DOHH2 (cell line): ENCODE measurements at regions not wholly inside any gene's neighbourhood (a gene's known extent, or its start where the extent isn't known, plus 50 kb on each side); places are given as distances from the start of the nearest gene placed in this dataset.

Experiments used
- H3F3A ChIP-seq: fragments of 200-600 bp; sonication (generic), shearing (Covaris generic); 2 replicates; pipeline ENCODE4 v1.6.0; 2016; ENCODE audit warnings: antibody characterized with exemption, mild to moderate bottlenecking; ENCODE audit not compliant: control insufficient read depth, insufficient read depth
- H3K27ac ChIP-seq: fragments of 200-600 bp; sonication (generic); 2 replicates; pipeline ENCODE4 v1.5.1; 2014; ENCODE audit warnings: low read depth, mild to moderate bottlenecking, low read length, moderate library complexity
- H3K27me3 ChIP-seq: fragments of 200-600 bp; sonication (generic); 2 replicates; pipeline ENCODE4 v1.6.1; 2014; ENCODE audit warnings: mild to moderate bottlenecking, low read length, mixed read lengths; ENCODE audit not compliant: control insufficient read depth
- H3K36me3 ChIP-seq: fragments of 200-600 bp; sonication (generic); 2 replicates; pipeline ENCODE4 v1.6.1; 2014; ENCODE audit warnings: mild to moderate bottlenecking, low read length, moderate library complexity, mixed read lengths; ENCODE audit not compliant: control insufficient read depth
- H3K4me1 ChIP-seq: fragments of 200-600 bp; sonication (generic); 2 replicates; pipeline ENCODE4 v1.6.1; 2014; ENCODE audit warnings: mild to moderate bottlenecking, low read length, mixed read lengths; ENCODE audit not compliant: control insufficient read depth
- H3K4me2 ChIP-seq: fragments of 200-600 bp; sonication (generic); 2 replicates; pipeline ENCODE4 v1.6.0; 2014; ENCODE audit warnings: mild to moderate bottlenecking, low read length, moderate library complexity
- H3K4me3 ChIP-seq: fragments of 200-600 bp; sonication (generic); 2 replicates; pipeline ENCODE4 v1.5.1; 2014; ENCODE audit warnings: mild to moderate bottlenecking, low read length, mixed read lengths
- H3K79me2 ChIP-seq: fragments of 200-600 bp; sonication (generic); 2 replicates; pipeline ENCODE4 v1.6.1; 2014; ENCODE audit warnings: mild to moderate bottlenecking, low read length, mixed read lengths; ENCODE audit not compliant: control insufficient read depth
- H3K9me2 ChIP-seq: fragments of 200-600 bp; sonication (generic); replicated peaks from 2 replicates; pipeline ENCODE4 v1.6.1; 2014; ENCODE audit warnings: mild to moderate bottlenecking, low read length, mixed read lengths; ENCODE audit not compliant: control insufficient read depth
- H3K9me3 ChIP-seq: fragments of 200-600 bp; sonication (generic); 2 replicates; pipeline ENCODE4 v1.6.1; 2014; ENCODE audit warnings: antibody characterized with exemption, low read length, mixed read lengths; ENCODE audit not compliant: control insufficient read depth, insufficient read depth
- H4K20me1 ChIP-seq: fragments of 200-600 bp; sonication (generic); 2 replicates; pipeline ENCODE4 v1.6.0; 2014; ENCODE audit warnings: low read depth, mild to moderate bottlenecking, antibody characterized with exemption, low read length, moderate library complexity; ENCODE audit not compliant: control insufficient read depth, insufficient read depth
- CTCF ChIP-seq: fragments of 200-600 bp; sonication (generic); IDR thresholded peaks from one replicate; pipeline ENCODE4 v1.5.1; 2014; ENCODE audit warnings: antibody characterized with exemption, mild to moderate bottlenecking, low read depth, low read length; ENCODE audit not compliant: poor library complexity, severe bottlenecking
- EZH2phosphoT487 ChIP-seq: fragments of 200-600 bp; sonication (generic); IDR thresholded peaks from 2 replicates; pipeline ENCODE4 v1.6.1; 2017; ENCODE audit warnings: borderline replicate concordance, mild to moderate bottlenecking, antibody characterized with exemption, low read length, moderate library complexity, mixed read lengths

GRCh38 chr10:47058961-47059391 is 147.7 kb downstream of the PTPN20 start:
- H3K4me1 ChIP-seq = no peaks in the 10 kb centered on the region
- H3K4me3 ChIP-seq = no peak overlapping the region
- no peak overlapping the region for H3K27ac ChIP-seq
- no peak overlapping the region for H3K4me2 ChIP-seq
- H3K9me2 ChIP-seq = no peaks in the 10 kb centered on the region
- H3K79me2 ChIP-seq = no peaks in the 10 kb centered on the region
- no peaks in the 10 kb centered on the region for H4K20me1 ChIP-seq
- H3K27me3 ChIP-seq = peaks cover 6% of the 10 kb centered on the region; the same call in 1 of the 2 replicates
- no peaks in the 10 kb centered on the region for H3K36me3 ChIP-seq
- TF ChIP-seq EZH2phosphoT487 (no peak), CTCF (no peak)
- no peaks in the 10 kb centered on the region for H3F3A ChIP-seq
- no peaks in the 10 kb centered on the region for H3K9me3 ChIP-seq

GRCh38 chr10:47059606-47060311 is 148.5 kb downstream of the PTPN20 start:
- H3K4me2 ChIP-seq = no peak overlapping the region
- no peaks in the 10 kb centered on the region for H3K36me3 ChIP-seq
- H3K9me3 ChIP-seq = no peaks in the 10 kb centered on the region
- H3K27me3 ChIP-seq = peaks cover 7% of the 10 kb centered on the region; the same call in 1 of the 2 replicates
- H3K4me3 ChIP-seq = no peak overlapping the region
- no peaks in the 10 kb centered on the region for H3F3A ChIP-seq
- no peaks in the 10 kb centered on the region for H3K79me2 ChIP-seq
- H3K4me1 ChIP-seq = no peaks in the 10 kb centered on the region
- H3K27ac ChIP-seq = no peak overlapping the region
- no peaks in the 10 kb centered on the region for H3K9me2 ChIP-seq
- no peak for TF ChIP-seq CTCF
- TF ChIP-seq EZH2phosphoT487 = no peak
- H4K20me1 ChIP-seq = no peaks in the 10 kb centered on the region

GRCh38 chr10:47060356-47060755 is 149.1 kb downstream of the PTPN20 start:
- H3K36me3 ChIP-seq = no peaks in the 10 kb centered on the region
- H4K20me1 ChIP-seq = no peaks in the 10 kb centered on the region
- TF ChIP-seq EZH2phosphoT487 = no peak
- no peak for TF ChIP-seq CTCF
- no peak overlapping the region for H3K4me2 ChIP-seq
- peaks cover 10% of the 10 kb centered on the region for H3K27me3 ChIP-seq
- no peaks in the 10 kb centered on the region for H3K9me2 ChIP-seq
- no peak overlapping the region for H3K4me3 ChIP-seq
- no peaks in the 10 kb centered on the region for H3K9me3 ChIP-seq
- no peak overlapping the region for H3K27ac ChIP-seq
- H3K4me1 ChIP-seq = no peaks in the 10 kb centered on the region
- H3F3A ChIP-seq = no peaks in the 10 kb centered on the region
- no peaks in the 10 kb centered on the region for H3K79me2 ChIP-seq
